ENCODE measurements at regions not wholly inside any gene's neighbourhood (a gene's known extent, or its start where the extent isn't known, plus 50 kb on each side); places are given as distances from the start of the nearest gene placed in this dataset.

DNA sequence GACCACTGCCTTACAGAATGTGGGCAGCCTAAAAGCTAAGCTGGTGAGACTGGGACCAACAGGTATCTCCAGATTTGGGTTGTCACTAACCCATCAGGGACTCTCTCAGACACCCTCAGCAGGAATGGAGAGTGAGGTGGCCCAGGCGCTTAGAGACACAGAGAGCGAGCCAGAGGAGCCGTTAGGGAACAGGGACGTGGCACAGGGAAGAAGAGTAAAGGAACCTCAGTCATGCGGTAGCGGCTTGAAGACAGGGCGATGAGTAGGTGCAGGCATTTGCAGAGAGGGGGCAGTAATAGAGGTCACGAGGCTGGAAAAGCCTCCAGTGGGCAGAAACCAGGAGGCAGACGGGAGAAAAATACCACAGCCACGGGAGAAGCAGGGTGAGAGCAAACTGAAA is 158.0 kb upstream of the CCND2 start:
- TF ChIP-seq EZH2 (IDR thresholded peaks at IDR 0.05; ENCODE audit: insufficient read depth, poor library complexity, severe bottlenecking), result no peak
- no peak for TF ChIP-seq EZH2phosphoT487 (IDR thresholded peaks at IDR 0.05; ENCODE audit: insufficient read depth, low read depth)
